Hepatocyte (in vitro differentiated cells): ENCODE measurements at regions not wholly inside any gene's neighbourhood (a gene's known extent, or its start where the extent isn't known, plus 50 kb on each side); places are given as distances from the start of the nearest gene placed in this dataset.

Experiments used
- CTCF ChIP-seq: fragments of 200-600 bp; sonication (generic); IDR thresholded peaks from 2 replicates; pipeline ENCODE4 v1.5.1; 2016; ENCODE audit warnings: antibody characterized with exemption, mild to moderate bottlenecking; ENCODE audit not compliant: poor library complexity
- EZH2 ChIP-seq: fragments of 200-600 bp; sonication (generic); IDR thresholded peaks from 2 replicates; pipeline ENCODE4 v1.6.1; 2016; ENCODE audit warnings: antibody characterized with exemption, mild to moderate bottlenecking, borderline replicate concordance
- EZH2phosphoT487 ChIP-seq: fragments of 200-600 bp; sonication (generic); IDR thresholded peaks from one replicate; pipeline ENCODE4 v1.6.1; 2018; ENCODE audit warnings: antibody characterized with exemption, mild to moderate bottlenecking, low read depth, moderate library complexity; ENCODE audit not compliant: unreplicated experiment, severe bottlenecking

GRCh38 chr14:49189375-49189774 lies 396.8 kb downstream of the RPS29 start:
- TF ChIP-seq CTCF = no peak
- no peak for TF ChIP-seq EZH2phosphoT487
- no peak for TF ChIP-seq EZH2
